ENCODE measurements at regions not wholly inside any gene's neighbourhood (a gene's known extent, or its start where the extent isn't known, plus 50 kb on each side); places are given as distances from the start of the nearest gene placed in this dataset.

GRCh38 chrX:63101879-63102620, 249.1 kb downstream of the SPIN4 start:
- Histone ChIP-seq H3K18ac (ENCODE audit: low read length) (no peak overlapping the region), H3K4me2 (ENCODE audit: insufficient read depth, low read length, poor library complexity, severe bottlenecking) (no peak overlapping the region), H3K36me3 (replicated peaks in 1 of 2; ENCODE audit: control insufficient read depth in 2 of 2, insufficient read depth in 2 of 2, low read length in 2 of 2) (no peaks in the 10 kb centered on the region), H2AK5ac (ENCODE audit: low read depth, low read length) (no peak overlapping the region), H4K91ac (ENCODE audit: low read depth, low read length, poor library complexity) (no peak overlapping the region), H3K9ac (ENCODE audit: low read depth, low read length, poor library complexity) (no peak overlapping the region), H3K27ac (replicated peaks; ENCODE audit: low read length) (no peak overlapping the region), H3K4me3 (ENCODE audit: low read length in 2 of 2) (no peak overlapping the region), H3K4me1 (ENCODE audit: control insufficient read depth in 2 of 2, insufficient read depth in 1 of 2, low read depth in 1 of 2, low read length in 2 of 2) (no peaks in the 10 kb centered on the region), H3K23ac (ENCODE audit: low read depth, low read length, poor library complexity) (no peak overlapping the region), H2BK5ac (ENCODE audit: low read length) (no peak overlapping the region), H2BK12ac (ENCODE audit: low read length) (no peak overlapping the region), H2AFZ (ENCODE audit: low read length) (no peak overlapping the region), H3K27me3 (ENCODE audit: control insufficient read depth in 3 of 3, insufficient read depth in 3 of 3, low read depth in 1 of 3, low read length in 3 of 3) (no peaks in the 10 kb centered on the region), H3K14ac (ENCODE audit: low read length) (no peak overlapping the region), H2BK15ac (ENCODE audit: low read length) (no peak overlapping the region), H4K8ac (ENCODE audit: low read depth, low read length) (no peak overlapping the region), H3K9me3 (replicated peaks in 1 of 2; ENCODE audit: control insufficient read depth in 2 of 2, insufficient read depth in 1 of 2, low read depth in 1 of 2, low read length in 2 of 2) (peaks cover 0 to 11% of the 10 kb centered on the region in 2 donors), H3K4ac (ENCODE audit: low read length) (no peak overlapping the region), H2BK120ac (ENCODE audit: low read depth, low read length) (no peak overlapping the region), H3K79me1 (ENCODE audit: low read depth, low read length) (no peaks in the 10 kb centered on the region)
- WGBS, 2 donors (ENCODE audit: extremely low coverage in 2 of 2, insufficient read length in 2 of 2, insufficient replicate concordance in 1 of 2) = no CpG with 5 or more reads among the region's 8 CpGs
- DNase-seq (ENCODE audit: low spot score) = no peak

GRCh38 chrX:63058204-63058603, 292.9 kb downstream of the SPIN4 start:
- DNase-seq (ENCODE audit: low spot score) = no peak
- Histone ChIP-seq H3K4ac (ENCODE audit: low read length) (no peak overlapping the region), H3K79me1 (ENCODE audit: low read depth, low read length) (no peaks in the 10 kb centered on the region), H3K27ac (replicated peaks; ENCODE audit: low read length) (no peak overlapping the region), H3K9me3 (replicated peaks in 1 of 2; ENCODE audit: control insufficient read depth in 2 of 2, insufficient read depth in 1 of 2, low read depth in 1 of 2, low read length in 2 of 2) (peaks cover 0 to 4% of the 10 kb centered on the region in 2 donors), H3K14ac (ENCODE audit: low read length) (no peak overlapping the region), H3K36me3 (replicated peaks in 1 of 2; ENCODE audit: control insufficient read depth in 2 of 2, insufficient read depth in 2 of 2, low read length in 2 of 2) (no peaks in the 10 kb centered on the region), H2BK15ac (ENCODE audit: low read length) (no peak overlapping the region), H2BK5ac (ENCODE audit: low read length) (no peak overlapping the region), H2AK5ac (ENCODE audit: low read depth, low read length) (no peak overlapping the region), H2BK120ac (ENCODE audit: low read depth, low read length) (no peak overlapping the region), H3K23ac (ENCODE audit: low read depth, low read length, poor library complexity) (no peak overlapping the region), H4K91ac (ENCODE audit: low read depth, low read length, poor library complexity) (no peak overlapping the region), H3K4me3 (ENCODE audit: low read length in 2 of 2) (no peak overlapping the region), H3K9ac (ENCODE audit: low read depth, low read length, poor library complexity) (no peak overlapping the region), H3K4me2 (ENCODE audit: insufficient read depth, low read length, poor library complexity, severe bottlenecking) (no peak overlapping the region), H2BK12ac (ENCODE audit: low read length) (no peak overlapping the region), H3K4me1 (ENCODE audit: control insufficient read depth in 2 of 2, insufficient read depth in 1 of 2, low read depth in 1 of 2, low read length in 2 of 2) (no peaks in the 10 kb centered on the region), H2AFZ (ENCODE audit: low read length) (no peak overlapping the region), H3K18ac (ENCODE audit: low read length) (no peak overlapping the region), H4K8ac (ENCODE audit: low read depth, low read length) (no peak overlapping the region), H3K27me3 (ENCODE audit: control insufficient read depth in 3 of 3, insufficient read depth in 3 of 3, low read depth in 1 of 3, low read length in 3 of 3) (no peaks in the 10 kb centered on the region)
- no CpG with 5 or more reads among the region's 2 CpGs for WGBS, 2 donors (ENCODE audit: extremely low coverage in 2 of 2, insufficient read length in 2 of 2, insufficient replicate concordance in 1 of 2)

GRCh38 chrX:63050225-63050624, 300.9 kb downstream of the SPIN4 start:
- no peak for DNase-seq (ENCODE audit: low spot score)
- Histone ChIP-seq H3K36me3 (replicated peaks in 1 of 2; ENCODE audit: control insufficient read depth in 2 of 2, insufficient read depth in 2 of 2, low read length in 2 of 2) (no peaks in the 10 kb centered on the region), H3K18ac (ENCODE audit: low read length) (no peak overlapping the region), H2BK15ac (ENCODE audit: low read length) (no peak overlapping the region), H2BK12ac (ENCODE audit: low read length) (no peak overlapping the region), H3K4ac (ENCODE audit: low read length) (no peak overlapping the region), H2BK120ac (ENCODE audit: low read depth, low read length) (no peak overlapping the region), H2AK5ac (ENCODE audit: low read depth, low read length) (no peak overlapping the region), H4K8ac (ENCODE audit: low read depth, low read length) (no peak overlapping the region), H3K14ac (ENCODE audit: low read length) (no peak overlapping the region), H3K27ac (replicated peaks; ENCODE audit: low read length) (no peak overlapping the region), H3K4me2 (ENCODE audit: insufficient read depth, low read length, poor library complexity, severe bottlenecking) (no peak overlapping the region), H3K9ac (ENCODE audit: low read depth, low read length, poor library complexity) (no peak overlapping the region), H3K4me3 (ENCODE audit: low read length in 2 of 2) (no peak overlapping the region), H4K91ac (ENCODE audit: low read depth, low read length, poor library complexity) (no peak overlapping the region), H3K4me1 (ENCODE audit: control insufficient read depth in 2 of 2, insufficient read depth in 1 of 2, low read depth in 1 of 2, low read length in 2 of 2) (no peaks in the 10 kb centered on the region), H3K23ac (ENCODE audit: low read depth, low read length, poor library complexity) (no peak overlapping the region), H3K9me3 (replicated peaks in 1 of 2; ENCODE audit: control insufficient read depth in 2 of 2, insufficient read depth in 1 of 2, low read depth in 1 of 2, low read length in 2 of 2) (peaks cover 0 to 2% of the 10 kb centered on the region in 2 donors), H3K27me3 (ENCODE audit: control insufficient read depth in 3 of 3, insufficient read depth in 3 of 3, low read depth in 1 of 3, low read length in 3 of 3) (no peaks in the 10 kb centered on the region), H3K79me1 (ENCODE audit: low read depth, low read length) (no peaks in the 10 kb centered on the region), H2AFZ (ENCODE audit: low read length) (no peak overlapping the region), H2BK5ac (ENCODE audit: low read length) (no peak overlapping the region)
- no CpG with 5 or more reads among the region's 2 CpGs for WGBS, 2 donors (ENCODE audit: extremely low coverage in 2 of 2, insufficient read length in 2 of 2, insufficient replicate concordance in 1 of 2)

GRCh38 chrX:63032811-63033210, 318.3 kb downstream of the SPIN4 start:
- no peaks in the 10 kb centered on the region for H3K4me1 ChIP-seq (ENCODE audit: control insufficient read depth in 2 of 2, insufficient read depth in 1 of 2, low read depth in 1 of 2, low read length in 2 of 2)
- H3K27ac ChIP-seq (replicated peaks; ENCODE audit: low read length) = no peak overlapping the region
- H2BK12ac ChIP-seq (ENCODE audit: low read length) = no peak overlapping the region
- peaks cover 0 to 7% of the 10 kb centered on the region in 2 donors for H3K9me3 ChIP-seq (replicated peaks in 1 of 2; ENCODE audit: control insufficient read depth in 2 of 2, insufficient read depth in 1 of 2, low read depth in 1 of 2, low read length in 2 of 2)
- no peak overlapping the region for H3K4ac ChIP-seq (ENCODE audit: low read length)
- H3K18ac ChIP-seq (ENCODE audit: low read length) = no peak overlapping the region
- no peak overlapping the region for H2BK120ac ChIP-seq (ENCODE audit: low read depth, low read length)
- no CpG with 5 or more reads among the region's 2 CpGs for WGBS, 2 donors (ENCODE audit: extremely low coverage in 2 of 2, insufficient read length in 2 of 2, insufficient replicate concordance in 1 of 2)
- no peak overlapping the region for H4K8ac ChIP-seq (ENCODE audit: low read depth, low read length)
- H3K14ac ChIP-seq (ENCODE audit: low read length) = no peak overlapping the region
- H2BK15ac ChIP-seq (ENCODE audit: low read length) = no peak overlapping the region
- no peak overlapping the region for H2AFZ ChIP-seq (ENCODE audit: low read length)
- no peaks in the 10 kb centered on the region for H3K79me1 ChIP-seq (ENCODE audit: low read depth, low read length)
- H3K9ac ChIP-seq (ENCODE audit: low read depth, low read length, poor library complexity) = no peak overlapping the region
- H2BK5ac ChIP-seq (ENCODE audit: low read length) = no peak overlapping the region
- no peak overlapping the region for H3K4me2 ChIP-seq (ENCODE audit: insufficient read depth, low read length, poor library complexity, severe bottlenecking)
- no peak overlapping the region for H3K4me3 ChIP-seq (ENCODE audit: low read length in 2 of 2)
- H4K91ac ChIP-seq (ENCODE audit: low read depth, low read length, poor library complexity) = no peak overlapping the region
- no peaks in the 10 kb centered on the region for H3K27me3 ChIP-seq (ENCODE audit: control insufficient read depth in 3 of 3, insufficient read depth in 3 of 3, low read depth in 1 of 3, low read length in 3 of 3)
- no peak overlapping the region for H3K23ac ChIP-seq (ENCODE audit: low read depth, low read length, poor library complexity)
- H3K36me3 ChIP-seq (replicated peaks in 1 of 2; ENCODE audit: control insufficient read depth in 2 of 2, insufficient read depth in 2 of 2, low read length in 2 of 2) = no peaks in the 10 kb centered on the region
- H2AK5ac ChIP-seq (ENCODE audit: low read depth, low read length) = no peak overlapping the region
- DNase-seq (ENCODE audit: low spot score) = no peak

All from neuronal stem cell (in vitro differentiated cells).